ENCODE measurements at regions not wholly inside any gene's neighbourhood (a gene's known extent, or its start where the extent isn't known, plus 50 kb on each side); places are given as distances from the start of the nearest gene placed in this dataset.
"Not testable (repeated sequence)": the region's sequence is repeated elsewhere in the genome, so short reads cannot be mapped to it uniquely, and the experiment has no call there.

GRCh38 chr15:81859737-81860516 lies 185.9 kb downstream of the MEX3B start:
- no peak for DNase-seq

GRCh38 chr15:81858586-81858985 lies 187.2 kb downstream of the MEX3B start:
- DNase-seq, result no peak

DNA sequence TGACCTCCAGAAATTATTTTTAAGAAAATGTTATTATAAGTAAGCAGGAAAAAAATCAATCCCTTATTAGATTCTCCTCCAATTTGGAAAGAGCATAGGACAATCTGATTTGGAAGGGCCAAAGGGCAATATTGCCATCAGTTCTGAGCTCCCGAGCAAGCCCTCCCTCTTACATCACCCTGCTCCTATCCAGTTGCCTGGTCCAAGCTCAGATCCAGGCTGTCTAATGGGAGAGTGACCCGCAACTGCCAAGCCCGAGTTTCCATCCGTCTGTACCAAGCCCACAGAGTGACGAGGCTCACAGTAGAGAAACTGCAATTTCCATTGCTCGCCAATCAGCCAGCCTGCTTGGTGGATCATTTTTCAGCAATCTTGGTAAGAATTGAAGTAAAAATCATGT lies 187.7 kb downstream of the MEX3B start:
- DNase-seq, result no peak

DNA sequence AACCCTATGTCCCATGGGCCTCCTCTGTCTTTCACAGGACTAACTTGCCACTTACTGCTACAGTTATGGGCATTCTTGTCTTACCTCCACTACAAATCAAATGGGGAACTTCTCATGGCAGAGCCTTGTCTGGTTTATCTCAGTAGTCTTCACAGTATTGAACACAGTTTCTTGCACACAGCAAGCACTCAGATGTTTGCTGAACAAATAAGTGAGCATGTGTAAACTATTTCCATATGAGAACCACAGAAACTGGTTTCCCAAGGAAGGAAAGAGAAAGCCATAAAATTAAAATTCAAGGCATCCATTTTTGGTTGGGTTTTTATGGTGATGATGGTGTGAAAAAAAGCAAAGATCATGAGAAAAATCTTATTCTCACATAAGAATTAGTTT lies 189.2 kb downstream of the MEX3B start:
- DNase-seq, result no peak

- no peak for DNase-seq
These were observed 189.7 kb downstream of the MEX3B start for GRCh38 chr15:81856001-81856633.

DNA sequence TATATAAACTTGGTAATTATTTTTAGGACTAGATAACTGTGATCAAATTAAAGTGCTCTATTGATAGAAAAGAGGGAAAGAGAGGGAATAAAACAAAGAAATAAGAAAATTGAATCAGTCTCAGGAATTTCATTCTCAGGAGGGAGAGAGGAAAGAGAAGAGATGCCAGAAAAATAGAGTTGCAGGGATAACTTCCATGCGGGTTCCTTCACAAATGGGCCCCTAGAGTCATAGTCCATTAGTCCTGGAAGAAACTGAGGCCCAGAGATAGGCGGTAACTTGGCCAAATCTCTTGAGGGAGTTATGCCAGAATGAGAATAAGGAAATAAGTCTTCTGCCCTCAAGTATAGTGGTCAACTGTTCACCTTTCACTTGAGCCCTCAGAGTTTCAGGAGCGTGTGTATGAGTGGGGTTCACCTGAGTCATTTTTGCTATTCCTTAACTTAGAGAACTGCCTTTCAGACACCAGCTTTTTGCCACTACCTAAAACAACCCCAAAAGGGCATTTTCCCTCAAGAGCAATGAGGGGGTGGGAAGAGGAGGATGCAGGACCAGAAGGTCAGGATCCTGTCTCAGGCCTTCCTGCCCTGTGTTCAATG lies 192.6 kb downstream of the MEX3B start:
- no peak for DNase-seq

DNA sequence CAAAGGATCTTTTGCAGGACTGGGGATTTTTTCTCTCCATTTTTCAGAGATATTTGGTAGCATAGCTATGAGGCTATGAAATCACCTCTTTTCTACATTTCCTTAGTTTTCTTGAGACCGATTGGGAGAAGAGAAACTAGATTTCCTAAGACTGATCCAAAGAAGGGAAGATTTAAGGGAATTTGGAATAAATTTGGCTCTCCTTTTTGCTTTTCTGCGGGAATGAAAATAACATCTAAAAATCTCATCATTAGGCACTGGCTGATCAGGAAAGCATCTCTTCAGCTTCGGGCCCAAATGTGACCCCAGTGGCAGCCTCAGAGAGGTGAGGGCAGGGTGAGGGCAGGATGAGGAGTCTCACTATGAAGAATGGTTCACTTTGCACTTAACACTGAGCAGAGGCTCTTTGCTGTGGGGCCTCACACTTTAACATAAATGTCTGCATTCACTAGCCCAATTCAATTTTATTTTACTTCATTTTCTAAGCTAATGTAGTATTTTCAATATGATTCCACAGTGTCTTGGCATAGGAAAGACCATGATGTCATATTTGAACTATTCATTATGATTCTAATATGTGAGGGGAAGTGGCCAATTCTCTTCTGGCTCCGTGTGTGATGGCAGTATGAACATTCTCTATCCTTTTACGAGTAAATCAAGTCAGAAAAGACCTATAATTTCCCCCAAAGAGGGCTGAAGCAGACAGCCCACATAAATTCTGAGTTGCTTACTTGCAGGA lies 193.2 kb downstream of the MEX3B start:
- DNase-seq, result no peak

DNA sequence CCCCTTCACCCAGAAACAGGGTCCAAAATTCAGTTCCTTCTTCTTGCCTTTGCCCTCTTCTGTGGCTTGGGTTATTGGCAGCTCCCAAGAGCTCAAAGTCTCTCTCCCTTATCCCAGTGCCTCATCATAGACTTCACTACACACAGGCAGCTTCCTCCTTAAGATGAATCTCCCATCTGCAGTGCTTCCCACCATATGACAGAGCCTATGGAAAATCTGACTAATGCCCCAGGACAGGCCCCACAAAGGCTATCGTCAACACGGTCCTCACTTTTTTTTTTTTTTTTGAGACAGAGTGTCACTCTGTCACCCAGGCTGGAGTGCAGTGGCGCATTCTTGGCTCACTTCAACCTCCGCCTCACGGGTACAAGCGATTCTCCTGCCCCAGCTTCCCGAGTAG lies 194.1 kb downstream of the MEX3B start:
- DNase-seq, result no peak

DNA sequence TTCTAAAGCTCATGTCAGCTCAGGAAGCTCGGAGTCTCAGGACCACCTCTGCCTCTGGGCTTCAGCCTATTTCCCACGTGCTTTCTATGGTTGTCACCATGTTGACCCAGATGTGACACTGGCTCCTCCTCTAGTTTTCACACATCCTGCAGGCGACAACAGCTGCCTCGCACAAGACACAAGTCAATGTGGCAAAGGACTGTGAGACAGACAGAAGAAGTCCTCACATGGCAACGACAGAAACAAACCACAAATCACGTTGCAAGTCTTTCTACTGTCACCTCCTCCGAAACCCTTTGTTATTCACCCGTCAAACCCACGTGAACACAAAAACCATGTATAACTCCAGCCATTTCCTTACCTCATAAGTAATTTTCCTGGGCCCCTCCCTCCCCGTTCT lies 194.5 kb downstream of the MEX3B start:
- no peak for DNase-seq

DNA sequence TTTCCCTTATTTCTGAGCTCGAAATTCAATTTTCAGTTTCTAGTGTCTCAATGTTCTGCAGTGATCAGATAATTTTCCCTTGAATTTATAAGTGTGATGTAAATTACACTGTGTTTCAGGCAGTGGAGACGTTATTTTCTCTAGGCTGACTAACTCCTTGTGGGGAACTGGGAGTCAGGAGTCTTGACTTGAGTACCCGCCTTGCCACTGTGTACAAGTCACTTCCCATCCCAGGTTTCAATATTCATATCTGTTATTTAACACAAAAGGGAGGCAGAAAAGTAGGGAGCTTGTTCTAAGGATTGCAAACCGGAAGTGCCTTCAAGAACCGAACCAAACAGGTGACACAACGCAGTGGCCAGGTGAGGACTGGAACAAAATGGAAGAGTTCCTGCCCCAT lies 196.5 kb downstream of the MEX3B start:
- DNase-seq, result no peak

- no peak for DNase-seq
These were observed 197.1 kb downstream of the MEX3B start for GRCh38 chr15:81848701-81849100.

DNA sequence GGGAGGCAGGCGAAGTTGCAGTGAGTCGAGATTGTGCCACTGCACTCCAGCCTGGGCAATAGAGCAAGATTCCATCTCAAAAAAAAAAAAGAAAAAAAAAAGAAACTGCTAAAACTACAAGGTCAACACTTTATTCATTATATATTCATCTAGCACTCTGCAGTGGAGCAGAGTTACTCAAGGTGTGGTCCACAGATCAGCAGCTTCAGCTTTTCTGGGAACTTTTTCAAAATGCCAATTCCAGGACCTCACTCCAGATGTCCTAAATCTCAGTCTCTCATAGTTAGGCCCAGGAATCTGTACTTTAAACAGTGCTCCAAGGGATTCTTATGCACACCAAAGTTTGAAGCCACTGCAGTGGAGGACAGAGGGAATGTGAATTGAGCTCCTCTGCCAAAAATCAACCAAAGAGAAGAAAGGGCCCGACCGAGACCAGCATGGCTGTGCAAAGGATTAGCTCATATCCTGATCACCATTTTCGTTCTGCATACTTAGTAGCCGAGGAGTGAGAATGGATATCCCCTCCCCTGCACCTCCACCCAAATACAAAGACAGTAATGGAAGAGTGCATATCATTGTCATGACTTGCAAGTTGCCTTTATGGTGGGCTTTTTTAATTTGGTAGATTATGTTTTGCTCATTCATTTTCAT lies 201.9 kb downstream of the MEX3B start:
- no peak for DNase-seq

DNA sequence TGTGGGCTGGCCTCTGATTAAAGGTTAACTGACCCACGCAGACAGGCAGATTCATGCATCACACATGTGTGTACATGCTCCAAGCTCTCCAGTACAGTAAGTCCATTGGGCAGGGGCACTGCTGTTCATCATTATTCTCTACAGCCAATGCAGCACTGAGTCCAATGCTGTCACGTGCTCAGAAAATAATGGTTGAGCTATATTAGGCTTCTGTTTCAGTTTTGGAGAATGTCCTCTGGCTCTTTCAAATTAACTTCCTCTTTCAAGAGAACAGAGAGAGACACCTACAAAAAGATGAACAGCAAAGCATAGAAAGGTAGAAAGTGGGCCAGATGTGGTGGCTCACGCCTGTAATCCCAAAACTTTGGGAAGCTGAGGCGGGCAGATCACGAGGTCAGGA lies 202.6 kb downstream of the MEX3B start:
- no peak for DNase-seq

DNA sequence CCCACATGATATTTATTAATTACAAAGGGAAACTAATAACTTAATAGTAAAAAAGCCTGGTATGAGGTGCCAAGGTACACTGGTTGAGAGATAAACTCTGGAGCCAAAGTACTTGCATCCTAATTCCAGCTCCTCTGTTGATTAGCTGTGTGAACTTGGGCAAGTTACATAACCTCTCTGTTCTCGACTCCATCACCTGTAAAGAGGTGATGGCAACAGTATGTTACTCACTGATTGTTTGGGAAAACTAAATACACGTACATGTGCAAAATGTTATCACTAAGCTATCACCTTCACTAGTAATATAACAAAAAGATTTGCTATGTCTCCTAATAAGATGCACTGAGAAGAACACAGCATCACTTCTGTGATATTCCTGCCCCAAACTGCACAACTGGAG lies 206.4 kb downstream of the MEX3B start:
- DNase-seq, result no peak

DNA sequence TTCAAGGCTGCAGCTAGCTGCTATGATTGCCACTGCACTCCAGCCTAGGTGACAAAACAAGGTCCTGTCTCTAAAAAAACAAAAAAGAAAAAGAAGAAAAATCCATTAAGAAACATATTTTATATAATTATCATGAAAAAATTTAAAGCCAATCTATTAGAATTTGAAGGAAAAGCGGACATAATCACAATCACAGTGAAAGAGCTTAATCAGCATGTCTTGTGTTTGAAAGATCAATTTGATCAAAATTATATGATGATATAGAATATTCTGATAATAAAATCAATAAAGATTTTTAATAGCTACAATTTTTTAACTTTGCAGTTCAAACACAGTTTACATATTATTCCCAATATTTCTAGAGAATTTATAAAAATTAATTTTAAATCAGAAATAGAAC lies 210.1 kb downstream of the MEX3B start:
- no peak for DNase-seq

- DNase-seq, result no peak
These were observed 215.3 kb downstream of the MEX3B start for GRCh38 chr15:81830520-81830919.

DNA sequence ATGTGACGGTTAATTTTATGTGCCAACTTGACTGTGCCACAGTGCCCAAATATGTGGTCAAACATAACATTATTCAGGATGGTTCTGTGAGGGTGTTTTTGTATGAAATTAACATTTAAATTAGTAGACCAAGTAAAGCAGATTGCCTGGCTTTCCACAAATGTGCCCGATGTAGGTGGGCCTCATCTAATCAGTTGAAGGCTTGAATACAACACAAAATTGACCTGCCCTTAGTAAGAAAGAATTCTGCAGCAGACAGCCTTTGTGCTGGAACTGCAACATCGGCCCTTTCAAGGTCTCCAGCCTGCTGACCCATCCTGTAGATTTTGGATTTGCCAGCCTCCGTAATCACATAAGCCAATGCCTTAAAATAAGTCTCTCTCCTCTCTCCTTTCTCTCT lies 215.9 kb downstream of the MEX3B start:
- DNase-seq, result no peak

GRCh38 chr15:81828135-81828534 lies 217.7 kb downstream of the MEX3B start:
- no peak for DNase-seq

- no peak for DNase-seq
These were observed 220.7 kb downstream of the MEX3B start for GRCh38 chr15:81825136-81825535.

- not testable (repeated sequence) for DNase-seq
These were observed 223.2 kb downstream of the MEX3B start for GRCh38 chr15:81822587-81822986.

DNA sequence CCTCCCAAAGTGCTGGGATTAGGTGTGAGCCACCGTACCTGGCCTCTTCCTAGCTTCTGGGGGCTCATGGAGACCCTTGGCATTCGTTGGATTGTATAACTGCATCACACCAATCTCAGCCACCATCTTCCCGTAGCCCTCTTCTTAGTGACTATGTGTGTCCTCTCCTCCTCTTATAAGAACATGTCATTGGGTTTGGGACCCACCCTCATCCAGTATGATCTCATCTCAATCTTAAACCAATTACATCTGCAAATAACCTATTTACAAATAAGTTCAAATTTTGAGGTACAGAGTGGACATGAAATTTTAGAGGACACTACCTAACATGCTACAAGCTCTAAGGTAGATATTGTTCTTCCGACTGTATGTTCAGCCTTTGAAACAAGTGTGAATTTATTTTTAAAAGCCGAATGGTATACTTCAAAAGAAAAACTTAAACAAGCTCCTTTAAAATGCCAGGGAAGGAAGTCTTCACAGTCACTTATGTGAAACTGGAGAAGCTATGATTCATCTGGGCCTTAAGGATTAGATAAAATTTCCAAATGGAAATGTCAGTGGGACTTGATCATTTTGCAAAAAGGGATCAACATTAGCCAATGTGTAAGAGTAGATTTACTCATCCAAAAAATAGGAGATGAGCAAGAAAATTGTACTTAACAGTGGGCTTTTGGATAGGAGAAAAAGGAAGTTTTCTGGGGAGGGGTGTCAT lies 225.7 kb downstream of the MEX3B start:
- DNase-seq, result no peak

GRCh38 chr15:81814882-81815455 lies 230.8 kb downstream of the MEX3B start:
- no peak for DNase-seq

All from inflammatory macrophage treated with lipopolysaccharide for 4 hours (primary cell).